Choroid plexus epithelial cell (primary cell): ENCODE measurements at regions not wholly inside any gene's neighbourhood (a gene's known extent, or its start where the extent isn't known, plus 50 kb on each side); places are given as distances from the start of the nearest gene placed in this dataset.

ENCODE experiments used
- DNase-seq: peaks from one replicate; pipeline ENCODE4 v3.0.0-alpha.2; 2010; ENCODE audit warnings: low read depth
- H3K4me3 ChIP-seq: 2 replicates; pipeline ENCODE4 v1.5.1; 2011; ENCODE audit warnings: low read depth, mild to moderate bottlenecking, control low read depth, low read length, moderate library complexity
- TF ChIP-seq, protein P1 (sequence below): conservative IDR thresholded peaks from 2 replicates; pipeline ENCODE4 v1.5.1; 2011; ENCODE audit warnings: low read depth, mild to moderate bottlenecking, control low read depth, inconsistent platforms, low read length, moderate library complexity

GRCh38 chr12:12015073-12015685 lies 55.6 kb upstream of the BCL2L14 start:
- TF ChIP-seq, protein P1, sequence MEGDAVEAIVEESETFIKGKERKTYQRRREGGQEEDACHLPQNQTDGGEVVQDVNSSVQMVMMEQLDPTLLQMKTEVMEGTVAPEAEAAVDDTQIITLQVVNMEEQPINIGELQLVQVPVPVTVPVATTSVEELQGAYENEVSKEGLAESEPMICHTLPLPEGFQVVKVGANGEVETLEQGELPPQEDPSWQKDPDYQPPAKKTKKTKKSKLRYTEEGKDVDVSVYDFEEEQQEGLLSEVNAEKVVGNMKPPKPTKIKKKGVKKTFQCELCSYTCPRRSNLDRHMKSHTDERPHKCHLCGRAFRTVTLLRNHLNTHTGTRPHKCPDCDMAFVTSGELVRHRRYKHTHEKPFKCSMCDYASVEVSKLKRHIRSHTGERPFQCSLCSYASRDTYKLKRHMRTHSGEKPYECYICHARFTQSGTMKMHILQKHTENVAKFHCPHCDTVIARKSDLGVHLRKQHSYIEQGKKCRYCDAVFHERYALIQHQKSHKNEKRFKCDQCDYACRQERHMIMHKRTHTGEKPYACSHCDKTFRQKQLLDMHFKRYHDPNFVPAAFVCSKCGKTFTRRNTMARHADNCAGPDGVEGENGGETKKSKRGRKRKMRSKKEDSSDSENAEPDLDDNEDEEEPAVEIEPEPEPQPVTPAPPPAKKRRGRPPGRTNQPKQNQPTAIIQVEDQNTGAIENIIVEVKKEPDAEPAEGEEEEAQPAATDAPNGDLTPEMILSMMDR: no peak
- no peak for DNase-seq
- no peak overlapping the region for H3K4me3 ChIP-seq

DNA sequence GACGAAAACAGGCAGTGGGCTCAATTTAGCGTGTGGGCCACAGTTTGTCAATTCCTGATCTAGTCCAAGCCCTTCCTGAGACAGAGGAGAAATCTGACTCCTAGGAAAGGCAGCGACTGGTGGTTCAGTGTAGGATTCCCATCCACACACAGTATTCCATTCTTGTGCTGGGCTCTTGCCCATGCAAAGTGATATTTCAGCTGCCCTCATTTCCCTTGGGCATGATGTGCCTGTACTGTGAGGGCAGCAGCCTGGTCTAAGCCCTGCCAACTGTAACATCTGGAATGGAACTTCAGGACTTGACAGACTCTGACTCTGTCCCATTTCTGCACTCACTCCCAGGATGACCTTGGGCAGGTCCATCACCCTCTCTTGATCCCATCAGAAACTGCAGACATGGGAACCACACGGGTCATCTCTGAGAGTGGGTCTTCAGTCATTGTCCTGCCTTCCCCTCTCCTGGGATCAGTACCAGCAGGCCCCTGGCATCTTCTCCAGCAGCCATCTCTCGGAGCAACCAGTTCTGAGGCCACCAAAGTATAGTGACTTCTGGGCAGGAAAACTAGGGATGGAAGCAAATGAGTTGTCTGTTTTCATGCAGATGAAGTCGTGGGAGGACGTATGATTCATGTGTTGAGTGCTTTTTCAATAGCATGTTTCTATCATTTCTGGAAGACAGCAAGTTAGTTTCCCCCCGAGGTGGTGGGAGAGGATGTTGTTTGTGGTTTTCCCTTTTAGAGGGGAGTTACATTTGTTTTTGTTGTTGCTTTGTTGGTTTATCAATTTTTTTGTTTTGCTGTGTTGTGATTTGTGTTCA lies 54.2 kb upstream of the BCL2L14 start:
- no peak for DNase-seq
- no peak overlapping the region for H3K4me3 ChIP-seq
- TF ChIP-seq, protein P1: no peak

DNA sequence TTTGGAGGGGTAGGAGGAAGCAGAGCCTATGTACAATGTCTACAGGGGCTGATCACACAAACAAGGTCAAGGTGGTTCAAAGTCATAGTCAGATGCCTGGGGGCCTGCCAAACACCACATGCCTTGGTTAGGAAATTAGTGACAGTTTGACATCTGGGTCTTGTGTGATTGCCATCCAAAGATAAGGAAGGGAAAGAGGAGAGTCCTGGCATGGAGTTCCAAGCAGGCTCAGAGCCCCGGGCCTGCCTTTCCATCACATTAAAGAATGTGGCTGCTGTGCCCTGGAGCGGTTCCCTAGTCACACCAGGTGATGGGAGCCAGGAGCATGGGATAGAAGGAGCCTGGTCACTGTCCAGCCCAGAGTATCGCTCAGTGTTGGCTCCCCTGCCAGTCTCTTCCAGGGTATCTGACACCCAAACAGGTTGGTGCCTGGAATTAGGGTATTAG lies 53.6 kb upstream of the BCL2L14 start:
- TF ChIP-seq, protein P1: no peak
- DNase-seq: no peak
- H3K4me3 ChIP-seq: no peak overlapping the region

DNA sequence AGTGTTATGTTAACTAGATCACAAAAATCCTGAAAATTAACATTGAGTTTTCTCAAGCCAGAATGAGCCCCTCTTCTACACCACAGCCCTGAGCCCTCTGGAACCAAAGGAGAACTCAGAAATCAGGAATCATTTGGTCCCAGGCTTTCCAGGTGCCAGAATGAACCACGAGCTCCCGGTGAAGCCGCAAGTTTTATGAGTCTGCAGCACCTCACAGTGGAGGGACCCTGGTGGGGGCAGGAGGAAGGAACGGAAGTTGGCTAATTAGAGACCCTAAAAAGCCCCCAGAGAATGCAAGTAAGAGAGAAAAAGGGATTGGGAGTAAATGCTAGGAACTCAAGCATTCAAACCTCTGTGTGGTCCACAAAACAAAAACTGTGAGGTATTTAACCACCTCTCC lies 52.9 kb upstream of the BCL2L14 start:
- TF ChIP-seq, protein P1: peak; percentile 62
- DNase-seq: peak; percentile 32

DNA sequence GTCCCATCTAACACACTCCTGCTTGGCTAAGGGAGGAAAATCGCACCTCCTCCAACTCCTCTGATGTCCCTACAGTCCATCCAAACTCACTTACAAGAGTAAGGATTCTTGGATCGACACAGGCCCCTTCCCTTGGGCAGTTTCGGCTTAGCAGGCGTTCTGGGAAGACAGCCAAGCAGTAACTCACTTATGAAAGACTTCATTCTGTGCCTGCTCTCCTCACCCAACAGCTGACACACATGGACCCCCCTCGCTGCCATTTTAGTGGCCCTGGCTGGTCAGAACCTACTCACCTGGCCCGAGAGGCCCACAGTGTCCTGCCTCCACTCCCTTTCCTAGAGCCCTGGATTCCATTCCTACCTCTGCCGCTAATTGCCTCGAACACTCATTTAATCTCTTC lies 52.3 kb upstream of the BCL2L14 start:
- DNase-seq: peak; percentile 42
- TF ChIP-seq, protein P1: no peak
- no peak overlapping the region for H3K4me3 ChIP-seq

More for the DNA sequence above, 52.9 kb upstream of the BCL2L14 start:
- no peak overlapping the region for H3K4me3 ChIP-seq

GRCh38 chr12:12019881-12020280 lies 50.9 kb upstream of the BCL2L14 start:
- no peak overlapping the region for H3K4me3 ChIP-seq
- DNase-seq: no peak
- TF ChIP-seq, protein P1: no peak
